ENCODE measurements at regions not wholly inside any gene's neighbourhood (a gene's known extent, or its start where the extent isn't known, plus 50 kb on each side); places are given as distances from the start of the nearest gene placed in this dataset.

GRCh38 chr2:48829569-48829968 is 74.0 kb upstream of the LHCGR start:
- TF ChIP-seq CTCF (IDR thresholded peaks at IDR 0.05; ENCODE audit: control extremely low read depth in 1 of 3, insufficient read depth in 1 of 3, low read depth in 1 of 3, low read length in 3 of 3) (no peak), POLR2AphosphoS5 (IDR thresholded peaks at IDR 0.05; ENCODE audit: low read depth, low read length) (no peak), BACH1 (IDR thresholded peaks at IDR 0.05; ENCODE audit: low read length) (no peak), RAD21 (IDR thresholded peaks at IDR 0.05 in 1 of 2, conservative IDR thresholded peaks at IDR 0.05 in 1 of 2; ENCODE audit: low read depth in 2 of 2, low read length in 2 of 2) (no peak), KDM5A (IDR thresholded peaks at IDR 0.05; ENCODE audit: low read length) (no peak), EP300 (IDR thresholded peaks at IDR 0.05; ENCODE audit: borderline replicate concordance in 1 of 2, low read depth in 2 of 2, low read length in 2 of 2) (no peak), SUZ12 (IDR thresholded peaks at IDR 0.05; ENCODE audit: low read length) (no peak), CEBPB (IDR thresholded peaks at IDR 0.05; ENCODE audit: low read depth, low read length) (no peak)
